ENCODE measurements at regions not wholly inside any gene's neighbourhood (a gene's known extent, or its start where the extent isn't known, plus 50 kb on each side); places are given as distances from the start of the nearest gene placed in this dataset.

DNA sequence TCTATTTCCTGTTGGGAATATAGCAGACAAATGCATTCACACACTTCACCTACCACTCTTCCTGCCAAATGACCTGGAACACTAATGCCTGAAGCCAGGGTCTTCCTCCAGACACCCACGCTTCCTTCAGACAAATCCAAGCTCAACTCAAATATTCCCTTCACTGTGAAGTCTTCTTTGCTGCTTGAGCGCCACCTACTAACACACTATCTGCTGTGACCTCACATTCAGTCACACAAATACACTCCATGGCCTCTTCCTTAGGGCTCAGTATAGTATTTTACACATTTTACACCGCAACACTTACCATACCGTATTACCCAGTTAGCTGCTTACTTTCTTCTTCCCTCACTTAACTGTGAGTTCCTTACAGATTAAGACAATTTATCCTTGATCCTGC, 149.4 kb downstream of the SHOX2 start:
- H3K4me1 ChIP-seq (replicated peaks in 1 of 2; ENCODE audit: control insufficient read depth in 2 of 2, insufficient read depth in 2 of 2, low read length in 2 of 2) = no peaks in the 10 kb centered on the region
- H2AFZ ChIP-seq (ENCODE audit: low read depth, low read length) = no peak overlapping the region
- no peaks in the 10 kb centered on the region for H3K79me2 ChIP-seq (ENCODE audit: control insufficient read depth, insufficient read depth, low read length)
- no peak overlapping the region for H3K9ac ChIP-seq (ENCODE audit: insufficient read depth in 1 of 2, low read depth in 2 of 2, low read length in 2 of 2)
- DNase-seq (ENCODE audit: extremely low read depth in 1 of 4, low spot score in 3 of 4) (peak in 1 of 4 experiments; percentile 3), FAIRE-seq (no peak), ATAC-seq (0 out of 3 replicates have a peak, but pooled peaks have one; percentile 34)
- H3K4me3 ChIP-seq = no peak overlapping the region
- peaks cover 0 to 4% of the 10 kb centered on the region in 2 experiments; a peak in 2 of 5 replicates for H3K27me3 ChIP-seq (ENCODE audit: control insufficient read depth in 2 of 2, insufficient read depth in 2 of 2, low read length in 2 of 2)
- no TSS peak for BruUV-seq (replicated peaks)
- POLR2A ChIA-PET = no interaction called here
- TF ChIP-seq RAD21 (CRISPR knock-in tag; conservative IDR thresholded peaks at IDR 0.05 in 1 of 2, IDR thresholded peaks at IDR 0.05 in 1 of 2) = peak in 1 of 2 experiments; percentile 18; a peak in 1 of 4 replicates
- TF ChIP-seq TCF3 (CRISPR knock-in tag; IDR thresholded peaks at IDR 0.05) = no peak
- intact Hi-C loops (cut with micrococcal nuclease) (no loop called here), in situ Hi-C loops (cut with MboI) (no loop called here)
- CTCF ChIA-PET (ENCODE audit: low intra/inter-chr PET ratio) = no interaction called here
- H4K20me1 ChIP-seq (replicated peaks; ENCODE audit: control insufficient read depth, insufficient read depth, low read length) = no peaks in the 10 kb centered on the region
- no peaks in the 10 kb centered on the region for H3K9me1 ChIP-seq (ENCODE audit: control insufficient read depth, insufficient read depth, low read length)
- no peaks in the 10 kb centered on the region for H3K9me3 ChIP-seq (replicated peaks; ENCODE audit: control insufficient read depth, insufficient read depth, low read depth, low read length)
- H3K4me2 ChIP-seq (ENCODE audit: insufficient read depth, low read length) = no peak overlapping the region
- H3K36me3 ChIP-seq (ENCODE audit: control insufficient read depth, insufficient read depth, low read length) = no peaks in the 10 kb centered on the region
- WGBS (ENCODE audit: insufficient coverage, low coverage, missing lambda C conversion rate) = 2% methylated on average over 3 of the region's 4 CpGs
- H3K27ac ChIP-seq (ENCODE audit: extremely low read depth, low read depth, low read length) = no peak overlapping the region

- CTCF ChIA-PET (ENCODE audit: low intra/inter-chr PET ratio) = no interaction called here
- POLR2A ChIA-PET = interaction anchor here (0.6 kb wide), 1 partner anchor 12 kb away, joined by 3 read pairs; no protein-coding TSS in a partner anchor
- no peak for TF ChIP-seq PHTF2 (CRISPR knock-in tag; IDR thresholded peaks at IDR 0.05)
- TF ChIP-seq RFX5 (IDR thresholded peaks at IDR 0.05; ENCODE audit: low read depth, low read length) = no peak
- TF ChIP-seq, protein P1, sequence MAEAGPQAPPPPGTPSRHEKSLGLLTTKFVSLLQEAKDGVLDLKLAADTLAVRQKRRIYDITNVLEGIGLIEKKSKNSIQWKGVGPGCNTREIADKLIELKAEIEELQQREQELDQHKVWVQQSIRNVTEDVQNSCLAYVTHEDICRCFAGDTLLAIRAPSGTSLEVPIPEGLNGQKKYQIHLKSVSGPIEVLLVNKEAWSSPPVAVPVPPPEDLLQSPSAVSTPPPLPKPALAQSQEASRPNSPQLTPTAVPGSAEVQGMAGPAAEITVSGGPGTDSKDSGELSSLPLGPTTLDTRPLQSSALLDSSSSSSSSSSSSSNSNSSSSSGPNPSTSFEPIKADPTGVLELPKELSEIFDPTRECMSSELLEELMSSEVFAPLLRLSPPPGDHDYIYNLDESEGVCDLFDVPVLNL (CRISPR knock-in tag; IDR thresholded peaks at IDR 0.05; ENCODE audit: low read depth) = no peak
- no peak for TF ChIP-seq HSF4 (CRISPR knock-in tag; IDR thresholded peaks at IDR 0.05; ENCODE audit: borderline replicate concordance)
- TF ChIP-seq NRF1 (conservative IDR thresholded peaks at IDR 0.05 in 1 of 2, IDR thresholded peaks at IDR 0.05 in 1 of 2) = no peak
- no peak for TF ChIP-seq MCM5 (IDR thresholded peaks at IDR 0.05; ENCODE audit: low read depth)
- no peak for TF ChIP-seq SIN3B (IDR thresholded peaks at IDR 0.05; ENCODE audit: low read depth)
- no peak for TF ChIP-seq MAFF (IDR thresholded peaks at IDR 0.05; ENCODE audit: low read length)
- no peak for TF ChIP-seq CSDE1 (IDR thresholded peaks at IDR 0.05)
- no peak for TF ChIP-seq XRCC3 (IDR thresholded peaks at IDR 0.05)
- no peak for TF ChIP-seq TAF7 (tag; IDR thresholded peaks at IDR 0.05)
- no peak for TF ChIP-seq LCOR (CRISPR knock-in tag; IDR thresholded peaks at IDR 0.05)
Observed at GRCh38 chr3:157956176-157956575, 150.0 kb downstream of the SHOX2 start.

More at GRCh38 chr3:157956176-157956575, 150.0 kb downstream of the SHOX2 start:
- H3K4me3 ChIP-seq = no peak overlapping the region
- no peak overlapping the region for H3K27ac ChIP-seq (ENCODE audit: extremely low read depth, low read depth, low read length)
- H4K20me1 ChIP-seq (replicated peaks; ENCODE audit: control insufficient read depth, insufficient read depth, low read length) = no peaks in the 10 kb centered on the region
- peaks cover 0 to 4% of the 10 kb centered on the region in 2 experiments; a peak in 2 of 5 replicates for H3K27me3 ChIP-seq (ENCODE audit: control insufficient read depth in 2 of 2, insufficient read depth in 2 of 2, low read length in 2 of 2)
- H3K9ac ChIP-seq (ENCODE audit: insufficient read depth in 1 of 2, low read depth in 2 of 2, low read length in 2 of 2) = no peak overlapping the region
- no peaks in the 10 kb centered on the region for H3K9me1 ChIP-seq (ENCODE audit: control insufficient read depth, insufficient read depth, low read length)
- no peak overlapping the region for H3K4me2 ChIP-seq (ENCODE audit: insufficient read depth, low read length)
- no peak for FAIRE-seq
- H3K9me3 ChIP-seq (replicated peaks; ENCODE audit: control insufficient read depth, insufficient read depth, low read depth, low read length) = no peaks in the 10 kb centered on the region
- no peak overlapping the region for H2AFZ ChIP-seq (ENCODE audit: low read depth, low read length)
- in situ Hi-C loops (cut with MboI) = no loop called here
- H3K79me2 ChIP-seq (ENCODE audit: control insufficient read depth, insufficient read depth, low read length) = no peaks in the 10 kb centered on the region
- H3K36me3 ChIP-seq (ENCODE audit: control insufficient read depth, insufficient read depth, low read length) = no peaks in the 10 kb centered on the region
- DNase-seq (ENCODE audit: extremely low read depth in 1 of 4, low spot score in 3 of 4) = no peak
- H3K4me1 ChIP-seq (replicated peaks in 1 of 2; ENCODE audit: control insufficient read depth in 2 of 2, insufficient read depth in 2 of 2, low read length in 2 of 2) = no peaks in the 10 kb centered on the region
- 1% methylated on average over 4 of the region's 4 CpGs for WGBS (ENCODE audit: insufficient coverage, low coverage, missing lambda C conversion rate)
- no TSS peak for BruUV-seq (replicated peaks)
- ATAC-seq = no peak
- intact Hi-C loops (cut with micrococcal nuclease) = no loop called here
